IMR-90 (cell line): ENCODE measurements at regions not wholly inside any gene's neighbourhood (a gene's known extent, or its start where the extent isn't known, plus 50 kb on each side); places are given as distances from the start of the nearest gene placed in this dataset.

Source experiments
- ATAC-seq: fragments of 200-7000 bp; cut with Tn5 transposase; 2 replicates; pipeline ENCODE4 v1.9.1; 2020; ENCODE audit warnings: low read depth, mild to moderate bottlenecking, moderate library complexity
- BruUV-seq: library from RNA; stranded (reverse); fragments of 400-500 nt; replicated peaks from 2 replicates; lab custom pipeline; 2021; lab: Mats Ljungman, UMichigan
- CTCF ChIA-PET: fragments of 300-600 bp; formaldehyde crosslinking; extraction: SDS; loops from one replicate; lab custom pipeline; 2021; ENCODE audit warnings: antibody characterized with exemption; lab: Yijun Ruan, JAX
- POLR2A ChIA-PET: fragments of 300-600 bp; sonication (Branson Sonifier 250); formaldehyde crosslinking; loops from one replicate; lab custom pipeline; 2022; ENCODE audit warnings: antibody characterized with exemption; ENCODE audit not compliant: unreplicated experiment; lab: Charles Lee
- DNase-seq: peaks from one replicate; pipeline ENCODE4 v3.0.0; 2013
- H2AFZ ChIP-seq: replicated peaks from 2 replicates; pipeline ENCODE3; 2013; ENCODE audit warnings: low read length, mild to moderate bottlenecking; ENCODE audit not compliant: poor library complexity
- H2AK5ac ChIP-seq: 2 replicates; pipeline ENCODE4 v1.6.1; 2013; ENCODE audit warnings: low read depth, low read length, inconsistent platforms
- H2AK9ac ChIP-seq: replicated peaks from 2 replicates; pipeline ENCODE3; 2013; ENCODE audit warnings: mild to moderate bottlenecking, low read depth, low read length, moderate library complexity; ENCODE audit not compliant: poor library complexity
- H2BK120ac ChIP-seq: 2 replicates; pipeline ENCODE4 v1.6.1; 2013; ENCODE audit warnings: low read depth, low read length, inconsistent platforms
- H2BK15ac ChIP-seq: 3 replicates; pipeline ENCODE4 v1.6.1; 2013; ENCODE audit warnings: low read depth, low read length, inconsistent platforms
- H2BK20ac ChIP-seq: 2 replicates; pipeline ENCODE4 v1.6.1; 2013; ENCODE audit warnings: low read depth, mild to moderate bottlenecking, inconsistent platforms, low read length, moderate library complexity
- H2BK5ac ChIP-seq: 2 replicates; pipeline ENCODE4 v1.6.1; 2013; ENCODE audit warnings: mild to moderate bottlenecking, low read depth, low read length, inconsistent platforms; ENCODE audit not compliant: poor library complexity, severe bottlenecking
- H3K14ac ChIP-seq: replicated peaks from 2 replicates; pipeline ENCODE4 v1.6.1; 2013; ENCODE audit warnings: low read depth, low read length, inconsistent platforms
- H3K18ac ChIP-seq: 2 replicates; pipeline ENCODE4 v1.6.1; 2013; ENCODE audit warnings: low read depth, low read length, control low read depth
- H3K23ac ChIP-seq: 2 replicates; pipeline ENCODE4 v1.6.1; 2013; ENCODE audit warnings: low read depth, low read length, inconsistent platforms
- H3K27ac ChIP-seq: 2 replicates; pipeline ENCODE4 v1.5.1; 2013; ENCODE audit warnings: mild to moderate bottlenecking, control low read depth, low read length; ENCODE audit not compliant: insufficient read depth
- H3K27me3 ChIP-seq: 2 replicates; pipeline ENCODE4 v1.6.1; 2013; ENCODE audit warnings: low read length; ENCODE audit not compliant: control insufficient read depth, insufficient read depth
- H3K36me3 ChIP-seq: 2 replicates; pipeline ENCODE4 v1.6.1; 2013; ENCODE audit warnings: low read length, mixed read lengths; ENCODE audit not compliant: control insufficient read depth, insufficient read depth
- H3K4ac ChIP-seq: 2 replicates; pipeline ENCODE4 v1.6.1; 2013; ENCODE audit warnings: low read depth, low read length, inconsistent platforms
- H3K4me1 ChIP-seq: 2 replicates; pipeline ENCODE4 v1.6.1; 2013; ENCODE audit warnings: low read length, mixed read lengths; ENCODE audit not compliant: control insufficient read depth, insufficient read depth
- H3K4me2 ChIP-seq: 2 replicates; pipeline ENCODE4 v1.6.1; 2013; ENCODE audit warnings: low read depth, mild to moderate bottlenecking, control low read depth, low read length, moderate library complexity
- H3K4me3 ChIP-seq: 2 replicates; pipeline ENCODE4 v1.5.1; 2013; ENCODE audit warnings: low read depth, mild to moderate bottlenecking, control low read depth, low read length, moderate library complexity; ENCODE audit not compliant: insufficient read depth
- H3K56ac ChIP-seq: 2 replicates; pipeline ENCODE4 v1.6.1; 2013; ENCODE audit warnings: low read length, inconsistent platforms; ENCODE audit not compliant: insufficient read depth; ENCODE audit errors: extremely low read depth
- H3K79me1 ChIP-seq, 2 experiments: 2 replicates each; pipeline ENCODE4 v1.6.1; 2013; ENCODE audit warnings: low read length in 2 of 2, inconsistent platforms in 1 of 2, low read depth in 1 of 2
- H3K9ac ChIP-seq: 2 replicates; pipeline ENCODE4 v1.6.1; 2013; ENCODE audit warnings: low read depth, low read length, control low read depth
- H3K9me1 ChIP-seq: 2 replicates; pipeline ENCODE4 v1.6.1; 2013; ENCODE audit warnings: low read length, inconsistent platforms; ENCODE audit not compliant: insufficient read depth
- H3K9me3 ChIP-seq: 2 replicates; pipeline ENCODE4 v1.6.1; 2013; ENCODE audit warnings: low read length; ENCODE audit not compliant: control insufficient read depth, insufficient read depth
- H4K20me1 ChIP-seq: 2 replicates; pipeline ENCODE4 v1.6.1; 2013; ENCODE audit warnings: low read length, inconsistent platforms; ENCODE audit not compliant: insufficient read depth
- H4K5ac ChIP-seq: 2 replicates; pipeline ENCODE4 v1.6.1; 2013; ENCODE audit warnings: mild to moderate bottlenecking, low read depth, low read length, control low read depth
- H4K8ac ChIP-seq, 2 experiments: 2 replicates each; pipeline ENCODE4 v1.6.1; 2013; ENCODE audit warnings: low read depth in 2 of 2, low read length in 2 of 2, control low read depth in 1 of 2, inconsistent platforms in 1 of 2
- H4K91ac ChIP-seq: 2 replicates; pipeline ENCODE4 v1.6.1; 2013; ENCODE audit warnings: low read depth, low read length, inconsistent platforms; ENCODE audit not compliant: insufficient read depth
- BHLHE40 ChIP-seq: fragments of 150-350 bp; IDR thresholded peaks from 2 replicates; pipeline ENCODE4 v1.6.1; 2016; ENCODE audit warnings: mild to moderate bottlenecking, low read depth, low read length
- CEBPB ChIP-seq: IDR thresholded peaks from 2 replicates; pipeline ENCODE4 v1.6.1; 2012; ENCODE audit warnings: low read depth, low read length, improper control_type of control experiment
- CHD1 ChIP-seq: IDR thresholded peaks from 2 replicates; pipeline ENCODE4 v1.6.1; 2012; ENCODE audit warnings: low read depth, low read length, improper control_type of control experiment
- CTCF ChIP-seq: conservative IDR thresholded peaks from 2 replicates; pipeline ENCODE4 v1.5.1; 2012; ENCODE audit warnings: mild to moderate bottlenecking, low read depth, low read length, improper control_type of control experiment
- ELK1 ChIP-seq: fragments of 150-350 bp; IDR thresholded peaks from 2 replicates; pipeline ENCODE4 v1.6.1; 2016; ENCODE audit warnings: low read depth, mild to moderate bottlenecking, low read length, moderate library complexity, borderline replicate concordance
- FOS ChIP-seq: fragments of 150-350 bp; IDR thresholded peaks from 2 replicates; pipeline ENCODE4 v1.6.1; 2016; ENCODE audit warnings: low read depth, low read length
- MAFK ChIP-seq: IDR thresholded peaks from 2 replicates; pipeline ENCODE4 v1.6.1; 2012; ENCODE audit warnings: low read depth, low read length, improper control_type of control experiment
- MAZ ChIP-seq: IDR thresholded peaks from 2 replicates; pipeline ENCODE4 v1.6.1; 2012; ENCODE audit warnings: low read depth, mild to moderate bottlenecking, low read length, improper control_type of control experiment, moderate library complexity, borderline replicate concordance
- MXI1 ChIP-seq: IDR thresholded peaks from 2 replicates; pipeline ENCODE4 v1.6.1; 2012; ENCODE audit warnings: low read depth, mild to moderate bottlenecking, low read length, moderate library complexity, borderline replicate concordance
- NFE2L2 ChIP-seq: fragments of 150-350 bp; IDR thresholded peaks from 2 replicates; pipeline ENCODE4 v1.6.1; 2016; ENCODE audit warnings: low read depth, mild to moderate bottlenecking, low read length
- POLR2A ChIP-seq: IDR thresholded peaks from 2 replicates; pipeline ENCODE4 v1.6.1; 2012; ENCODE audit warnings: mild to moderate bottlenecking, low read depth, low read length
- RAD21 ChIP-seq: IDR thresholded peaks from 2 replicates; pipeline ENCODE4 v1.6.1; 2012; ENCODE audit warnings: low read length, improper control_type of control experiment
- RCOR1 ChIP-seq: IDR thresholded peaks from 2 replicates; pipeline ENCODE4 v1.6.1; 2012; ENCODE audit warnings: mild to moderate bottlenecking, low read length, improper control_type of control experiment; ENCODE audit not compliant: insufficient replicate concordance
- RFX5 ChIP-seq: IDR thresholded peaks from 2 replicates; pipeline ENCODE4 v1.8.0; 2012; ENCODE audit warnings: low read depth, mild to moderate bottlenecking, low read length, moderate library complexity
- SMC3 ChIP-seq: fragments of 150-350 bp; IDR thresholded peaks from 2 replicates; pipeline ENCODE4 v1.6.1; 2016; ENCODE audit warnings: low read depth, mild to moderate bottlenecking, antibody characterized with exemption, low read length, moderate library complexity
- USF2 ChIP-seq: fragments of 150-350 bp; IDR thresholded peaks from 2 replicates; pipeline ENCODE4 v1.6.1; 2017; ENCODE audit warnings: mild to moderate bottlenecking, antibody characterized with exemption, low read length, low read depth
- WGBS, 2 experiments: methylation state at CpG; one replicate each; pipeline versions ENCODE4 v1.1.5 to v1.1.7; 2013; ENCODE audit warnings: missing lambda C conversion rate in 2 of 2; ENCODE audit not compliant: insufficient read length in 1 of 2; ENCODE audit errors: extremely low coverage in 2 of 2; 5-methylcytosine and 5-hydroxymethylcytosine counted together
- dilution Hi-C: fragments of 300-500 bp; cut with HindIII; formaldehyde crosslinking; loops from one replicate; pipeline ENCODE4 v1.14.3; 2018; ENCODE audit warnings: low sequenced_read_pairs; ENCODE audit not compliant: unreplicated experiment
- in situ Hi-C: fragments of 300-500 bp; cut with MboI; formaldehyde crosslinking; loops from 3 replicates; pipeline ENCODE4 v1.14.3; 2019; ENCODE audit warnings: low sequenced_read_pairs, inconsistent platforms, mixed read lengths
- intact Hi-C: fragments of 100-400 bp; cut with micrococcal nuclease; formaldehyde crosslinking; loops from 2 replicates; pipeline ENCODE4 v1.10.0; 2022

GRCh38 chr2:176391148-176391419 is 121.8 kb downstream of the MTX2 start:
- Histone ChIP-seq H3K14ac (no peak overlapping the region), H2AK5ac (no peak overlapping the region), H4K8ac (no peak overlapping the region), H2BK120ac (no peak overlapping the region), H3K9me3 (no peaks in the 10 kb centered on the region), H3K4me2 (no peak overlapping the region), H4K20me1 (no peaks in the 10 kb centered on the region), H3K4me3 (no peak overlapping the region), H2BK5ac (no peak overlapping the region), H3K9ac (no peak overlapping the region), H3K36me3 (no peaks in the 10 kb centered on the region), H4K5ac (no peak overlapping the region), H2AFZ (no peak overlapping the region), H3K27ac (no peak overlapping the region), H3K18ac (no peak overlapping the region), H3K9me1 (no peaks in the 10 kb centered on the region), H3K4ac (no peak overlapping the region), H3K23ac (no peak overlapping the region), H3K56ac (no peak overlapping the region), H3K79me1 (no peaks in the 10 kb centered on the region), H2BK15ac (no peak overlapping the region), H2AK9ac (no peak overlapping the region), H3K27me3 (no peaks in the 10 kb centered on the region; the same call in 1 of the 2 replicates), H2BK20ac (no peak overlapping the region), H3K4me1 (peaks cover 2% of the 10 kb centered on the region; the same call in 1 of the 2 replicates), H4K91ac (no peak overlapping the region)
- TF ChIP-seq BHLHE40 (no peak), ELK1 (no peak), RAD21 (no peak), MAZ (no peak), NFE2L2 (no peak), RCOR1 (no peak), USF2 (no peak), MAFK (no peak), SMC3 (no peak), CHD1 (no peak), POLR2A (no peak), FOS (no peak), CEBPB (no peak), RFX5 (no peak), CTCF (no peak), MXI1 (no peak)
- BruUV-seq, result no TSS peak
- ATAC-seq (no peak), DNase-seq (no peak)
- WGBS, 2 experiments, result no CpG with 5 or more reads among the region's 1 CpG
- in situ Hi-C loops, result no loop called here
- dilution Hi-C loops, result no loop called here
- intact Hi-C loops, result no loop called here
- ChIA-PET POLR2A (no interaction called here), CTCF (interaction anchor here (1.1 kb wide), 1 partner anchor 64 kb away, joined by 3 read pairs; no protein-coding TSS in a partner anchor)
